KMS-11 (cell line): ENCODE measurements at regions not wholly inside any gene's neighbourhood (a gene's known extent, or its start where the extent isn't known, plus 50 kb on each side); places are given as distances from the start of the nearest gene placed in this dataset.
"Not testable (repeated sequence)": the region's sequence is repeated elsewhere in the genome, so short reads cannot be mapped to it uniquely, and the experiment has no call there.

Experiments used
- H2AFZ ChIP-seq: fragments of 200-600 bp; sonication (generic); 2 replicates; pipeline ENCODE4 v1.6.1; 2016; ENCODE audit warnings: antibody characterized with exemption, mixed run types, low read depth
- H3K27ac ChIP-seq: fragments of 200-600 bp; sonication (generic); 2 replicates; pipeline ENCODE4 v1.6.1; 2016; ENCODE audit warnings: mild to moderate bottlenecking, mixed run types
- H3K27me3 ChIP-seq: fragments of 200-600 bp; sonication (generic); 2 replicates; pipeline ENCODE4 v1.6.1; 2017; ENCODE audit warnings: mild to moderate bottlenecking, low read depth, mixed run types, moderate library complexity; ENCODE audit not compliant: insufficient read depth
- H3K36me3 ChIP-seq: fragments of 200-600 bp; sonication (generic); 2 replicates; pipeline ENCODE4 v1.6.1; 2017; ENCODE audit warnings: mild to moderate bottlenecking, mixed run types; ENCODE audit not compliant: insufficient read depth
- H3K4me1 ChIP-seq: fragments of 200-600 bp; sonication (generic); 2 replicates; pipeline ENCODE4 v1.6.1; 2016; ENCODE audit warnings: mild to moderate bottlenecking, low read depth, mixed run types; ENCODE audit not compliant: poor library complexity, severe bottlenecking
- H3K4me2 ChIP-seq: fragments of 200-600 bp; sonication (generic); 2 replicates; pipeline ENCODE4 v1.7.0; 2016; ENCODE audit warnings: mild to moderate bottlenecking, mixed run types
- H3K4me3 ChIP-seq: fragments of 200-600 bp; sonication (generic); IDR thresholded peaks from 2 replicates; pipeline ENCODE4 v1.6.1; 2017; ENCODE audit warnings: low read depth, low read length, mixed read lengths; ENCODE audit not compliant: insufficient read depth
- H3K79me2 ChIP-seq: fragments of 200-600 bp; sonication (generic); 2 replicates; pipeline ENCODE4 v1.6.1; 2016; ENCODE audit warnings: low read depth, mixed run types; ENCODE audit not compliant: insufficient read depth
- H3K9ac ChIP-seq: fragments of 200-600 bp; sonication (generic); 2 replicates; pipeline ENCODE4 v1.6.1; 2016; ENCODE audit warnings: mild to moderate bottlenecking, mixed run types
- H4K20me1 ChIP-seq: fragments of 200-600 bp; sonication (generic); 2 replicates; pipeline ENCODE4 v1.6.1; 2016; ENCODE audit warnings: mild to moderate bottlenecking, mixed run types; ENCODE audit not compliant: insufficient read depth
- CTCF ChIP-seq: fragments of 200-600 bp; sonication (generic); conservative IDR thresholded peaks from 2 replicates; pipeline ENCODE4 v1.6.1; 2017; ENCODE audit warnings: low read depth, mild to moderate bottlenecking, antibody characterized with exemption, low read length, moderate library complexity, mixed read lengths

GRCh38 chrX:101744085-101744484 is 84.4 kb upstream of the ARMCX2 start:
- no peaks in the 10 kb centered on the region for H3K27me3 ChIP-seq
- no peak for TF ChIP-seq CTCF
- no peaks in the 10 kb centered on the region for H3K79me2 ChIP-seq
- H3K9ac ChIP-seq, result no peak overlapping the region
- no peak overlapping the region for H3K27ac ChIP-seq
- H3K36me3 ChIP-seq, result no peaks in the 10 kb centered on the region
- H3K4me1 ChIP-seq, result no peaks in the 10 kb centered on the region
- H4K20me1 ChIP-seq, result no peaks in the 10 kb centered on the region
- no peak overlapping the region for H3K4me3 ChIP-seq
- no peak overlapping the region for H3K4me2 ChIP-seq
- no peak overlapping the region for H2AFZ ChIP-seq

- Histone ChIP-seq H4K20me1 (no peaks in the 10 kb centered on the region), H3K27me3 (no peaks in the 10 kb centered on the region), H3K4me2 (no peak overlapping the region), H3K9ac (no peak overlapping the region), H3K27ac (no peak overlapping the region), H3K79me2 (no peaks in the 10 kb centered on the region), H3K36me3 (no peaks in the 10 kb centered on the region), H2AFZ (no peak overlapping the region), H3K4me1 (no peaks in the 10 kb centered on the region), H3K4me3 (no peak overlapping the region)
- TF ChIP-seq CTCF, result no peak
Observed at GRCh38 chrX:101740642-101741041, 81.0 kb upstream of the ARMCX2 start.

- not testable (repeated sequence) for H3K27ac ChIP-seq, H3K9ac ChIP-seq, H4K20me1 ChIP-seq, H3K36me3 ChIP-seq, H3K4me3 ChIP-seq, H2AFZ ChIP-seq, H3K4me1 ChIP-seq, H3K27me3 ChIP-seq, H3K79me2 ChIP-seq, H3K4me2 ChIP-seq
Observed at GRCh38 chrX:101738867-101739266, 79.2 kb upstream of the ARMCX2 start.

- not testable (repeated sequence) for H3K4me3 ChIP-seq, H4K20me1 ChIP-seq, H3K4me1 ChIP-seq, H3K27ac ChIP-seq, H3K36me3 ChIP-seq, H3K9ac ChIP-seq, H3K4me2 ChIP-seq, H3K27me3 ChIP-seq, H2AFZ ChIP-seq, H3K79me2 ChIP-seq
Observed at GRCh38 chrX:101738411-101738810, 78.8 kb upstream of the ARMCX2 start.

- H3K27ac ChIP-seq, result no peak overlapping the region
- H3K9ac ChIP-seq, result no peak overlapping the region
- no peak overlapping the region for H3K4me2 ChIP-seq
- no peaks in the 10 kb centered on the region for H3K27me3 ChIP-seq
- TF ChIP-seq CTCF, result no peak
- H4K20me1 ChIP-seq, result no peaks in the 10 kb centered on the region
- H3K4me1 ChIP-seq, result no peaks in the 10 kb centered on the region
- H3K36me3 ChIP-seq, result no peaks in the 10 kb centered on the region
- no peak overlapping the region for H3K4me3 ChIP-seq
- H3K79me2 ChIP-seq, result no peaks in the 10 kb centered on the region
- H2AFZ ChIP-seq, result no peak overlapping the region
Observed at GRCh38 chrX:101736651-101737050, 77.0 kb upstream of the ARMCX2 start.

GRCh38 chrX:101732870-101733269 is 73.2 kb upstream of the ARMCX2 start:
- Histone ChIP-seq H3K4me3 (no peak overlapping the region), H3K4me2 (no peak overlapping the region), H3K79me2 (no peaks in the 10 kb centered on the region), H3K36me3 (no peaks in the 10 kb centered on the region), H4K20me1 (no peaks in the 10 kb centered on the region), H3K27me3 (no peaks in the 10 kb centered on the region), H3K27ac (no peak overlapping the region), H2AFZ (no peak overlapping the region), H3K4me1 (no peaks in the 10 kb centered on the region), H3K9ac (no peak overlapping the region)
- TF ChIP-seq CTCF, result no peak
